ENCODE measurements at regions not wholly inside any gene's neighbourhood (a gene's known extent, or its start where the extent isn't known, plus 50 kb on each side); places are given as distances from the start of the nearest gene placed in this dataset.

GRCh38 chr9:38171538-38171884 lies 102.5 kb upstream of the SHB start:
- TF ChIP-seq, protein P1, sequence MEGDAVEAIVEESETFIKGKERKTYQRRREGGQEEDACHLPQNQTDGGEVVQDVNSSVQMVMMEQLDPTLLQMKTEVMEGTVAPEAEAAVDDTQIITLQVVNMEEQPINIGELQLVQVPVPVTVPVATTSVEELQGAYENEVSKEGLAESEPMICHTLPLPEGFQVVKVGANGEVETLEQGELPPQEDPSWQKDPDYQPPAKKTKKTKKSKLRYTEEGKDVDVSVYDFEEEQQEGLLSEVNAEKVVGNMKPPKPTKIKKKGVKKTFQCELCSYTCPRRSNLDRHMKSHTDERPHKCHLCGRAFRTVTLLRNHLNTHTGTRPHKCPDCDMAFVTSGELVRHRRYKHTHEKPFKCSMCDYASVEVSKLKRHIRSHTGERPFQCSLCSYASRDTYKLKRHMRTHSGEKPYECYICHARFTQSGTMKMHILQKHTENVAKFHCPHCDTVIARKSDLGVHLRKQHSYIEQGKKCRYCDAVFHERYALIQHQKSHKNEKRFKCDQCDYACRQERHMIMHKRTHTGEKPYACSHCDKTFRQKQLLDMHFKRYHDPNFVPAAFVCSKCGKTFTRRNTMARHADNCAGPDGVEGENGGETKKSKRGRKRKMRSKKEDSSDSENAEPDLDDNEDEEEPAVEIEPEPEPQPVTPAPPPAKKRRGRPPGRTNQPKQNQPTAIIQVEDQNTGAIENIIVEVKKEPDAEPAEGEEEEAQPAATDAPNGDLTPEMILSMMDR (IDR thresholded peaks at IDR 0.05; ENCODE audit: borderline replicate concordance, extremely low read depth, low read length, poor library complexity, severe bottlenecking) = no peak
- TF ChIP-seq EZH2 (IDR thresholded peaks at IDR 0.05; ENCODE audit: borderline replicate concordance, low read depth, low read length, severe bottlenecking) = no peak

Measured in DND-41 (cell line).